ENCODE measurements at regions not wholly inside any gene's neighbourhood (a gene's known extent, or its start where the extent isn't known, plus 50 kb on each side); places are given as distances from the start of the nearest gene placed in this dataset.

- BruUV-seq (replicated peaks): no TSS peak
- no peak for TF ChIP-seq CTCF (IDR thresholded peaks at IDR 0.05; ENCODE audit: unreplicated experiment)
- ChIA-PET POLR2A (no interaction called here), CTCF (interaction anchor here (0.7 kb wide), 1 partner anchor 14 kb away, joined by 4 read pairs; no protein-coding TSS in a partner anchor)
- peaks cover 71% of the 10 kb centered on the region for H3K27me3 Mint-ChIP-seq (ENCODE audit: insufficient read depth, unreplicated experiment)
- intact Hi-C loops (cut with micrococcal nuclease): no loop called here
- H3K36me3 Mint-ChIP-seq (ENCODE audit: insufficient read depth, unreplicated experiment): no peaks in the 10 kb centered on the region
- H3K4me3 Mint-ChIP-seq (ENCODE audit: unreplicated experiment): no peak overlapping the region
- H3K9me3 Mint-ChIP-seq (ENCODE audit: unreplicated experiment): no peaks in the 10 kb centered on the region
- DNase-seq (ENCODE audit: unreplicated experiment): no peak
- H3K27ac Mint-ChIP-seq (ENCODE audit: low read depth, unreplicated experiment): no peak overlapping the region
- H3K4me1 Mint-ChIP-seq (ENCODE audit: insufficient read depth, unreplicated experiment): no peaks in the 10 kb centered on the region
Measured at GRCh38 chr9:126155756-126156664, 170.6 kb upstream of the MVB12B start.

GRCh38 chr9:126156898-126157297 is 169.7 kb upstream of the MVB12B start:
- intact Hi-C loops (cut with micrococcal nuclease): no loop called here
- Mint-ChIP-seq H3K4me3 (ENCODE audit: unreplicated experiment) (no peak overlapping the region), H3K27ac (ENCODE audit: low read depth, unreplicated experiment) (no peak overlapping the region), H3K36me3 (ENCODE audit: insufficient read depth, unreplicated experiment) (no peaks in the 10 kb centered on the region), H3K9me3 (ENCODE audit: unreplicated experiment) (no peaks in the 10 kb centered on the region), H3K27me3 (ENCODE audit: insufficient read depth, unreplicated experiment) (peaks cover 73% of the 10 kb centered on the region), H3K4me1 (ENCODE audit: insufficient read depth, unreplicated experiment) (no peaks in the 10 kb centered on the region)
- no peak for TF ChIP-seq CTCF (IDR thresholded peaks at IDR 0.05; ENCODE audit: unreplicated experiment)
- CTCF ChIA-PET: no interaction called here
- DNase-seq (ENCODE audit: unreplicated experiment): no peak
- POLR2A ChIA-PET: no interaction called here
- BruUV-seq (replicated peaks): no TSS peak

GRCh38 chr9:126157423-126157822 is 169.2 kb upstream of the MVB12B start:
- intact Hi-C loops (cut with micrococcal nuclease): no loop called here
- Mint-ChIP-seq H3K36me3 (ENCODE audit: insufficient read depth, unreplicated experiment) (no peaks in the 10 kb centered on the region), H3K27me3 (ENCODE audit: insufficient read depth, unreplicated experiment) (peaks cover 68% of the 10 kb centered on the region), H3K4me3 (ENCODE audit: unreplicated experiment) (no peak overlapping the region), H3K9me3 (ENCODE audit: unreplicated experiment) (no peaks in the 10 kb centered on the region), H3K27ac (ENCODE audit: low read depth, unreplicated experiment) (no peak overlapping the region), H3K4me1 (ENCODE audit: insufficient read depth, unreplicated experiment) (no peaks in the 10 kb centered on the region)
- DNase-seq (ENCODE audit: unreplicated experiment): no peak
- BruUV-seq (replicated peaks): no TSS peak
- TF ChIP-seq CTCF (IDR thresholded peaks at IDR 0.05; ENCODE audit: unreplicated experiment): no peak
- POLR2A ChIA-PET: interaction anchor here (0.6 kb wide), 1 partner anchor 11 kb away, joined by 3 read pairs; no protein-coding TSS in a partner anchor
- CTCF ChIA-PET: no interaction called here

GRCh38 chr9:126157826-126158587 is 168.6 kb upstream of the MVB12B start:
- ChIA-PET POLR2A (interaction anchor here (0.6 kb wide), 1 partner anchor 10 kb away, joined by 3 read pairs; no protein-coding TSS in a partner anchor), CTCF (no interaction called here)
- Mint-ChIP-seq H3K36me3 (ENCODE audit: insufficient read depth, unreplicated experiment) (no peaks in the 10 kb centered on the region), H3K9me3 (ENCODE audit: unreplicated experiment) (no peaks in the 10 kb centered on the region), H3K27ac (ENCODE audit: low read depth, unreplicated experiment) (no peak overlapping the region), H3K4me1 (ENCODE audit: insufficient read depth, unreplicated experiment) (no peaks in the 10 kb centered on the region), H3K4me3 (ENCODE audit: unreplicated experiment) (no peak overlapping the region), H3K27me3 (ENCODE audit: insufficient read depth, unreplicated experiment) (peaks cover 62% of the 10 kb centered on the region)
- no TSS peak for BruUV-seq (replicated peaks)
- DNase-seq (ENCODE audit: unreplicated experiment): no peak
- TF ChIP-seq CTCF (IDR thresholded peaks at IDR 0.05; ENCODE audit: unreplicated experiment): no peak
- intact Hi-C loops (cut with micrococcal nuclease): no loop called here

All from MCF 10A (cell line).